EH (cell line): ENCODE measurements at regions not wholly inside any gene's neighbourhood (a gene's known extent, or its start where the extent isn't known, plus 50 kb on each side); places are given as distances from the start of the nearest gene placed in this dataset.

Experiments
- DNase-seq: peaks from one replicate; pipeline ENCODE4 v3.0.0-alpha.2; 2015; ENCODE audit warnings: low read depth

- no peak for DNase-seq
These were observed 96.8 kb upstream of the PROK2 start for GRCh38 chr3:71881732-71882131.

GRCh38 chr3:71881041-71881440 lies 96.1 kb upstream of the PROK2 start:
- DNase-seq: no peak

GRCh38 chr3:71879089-71879488 lies 94.1 kb upstream of the PROK2 start:
- DNase-seq: no peak

DNA sequence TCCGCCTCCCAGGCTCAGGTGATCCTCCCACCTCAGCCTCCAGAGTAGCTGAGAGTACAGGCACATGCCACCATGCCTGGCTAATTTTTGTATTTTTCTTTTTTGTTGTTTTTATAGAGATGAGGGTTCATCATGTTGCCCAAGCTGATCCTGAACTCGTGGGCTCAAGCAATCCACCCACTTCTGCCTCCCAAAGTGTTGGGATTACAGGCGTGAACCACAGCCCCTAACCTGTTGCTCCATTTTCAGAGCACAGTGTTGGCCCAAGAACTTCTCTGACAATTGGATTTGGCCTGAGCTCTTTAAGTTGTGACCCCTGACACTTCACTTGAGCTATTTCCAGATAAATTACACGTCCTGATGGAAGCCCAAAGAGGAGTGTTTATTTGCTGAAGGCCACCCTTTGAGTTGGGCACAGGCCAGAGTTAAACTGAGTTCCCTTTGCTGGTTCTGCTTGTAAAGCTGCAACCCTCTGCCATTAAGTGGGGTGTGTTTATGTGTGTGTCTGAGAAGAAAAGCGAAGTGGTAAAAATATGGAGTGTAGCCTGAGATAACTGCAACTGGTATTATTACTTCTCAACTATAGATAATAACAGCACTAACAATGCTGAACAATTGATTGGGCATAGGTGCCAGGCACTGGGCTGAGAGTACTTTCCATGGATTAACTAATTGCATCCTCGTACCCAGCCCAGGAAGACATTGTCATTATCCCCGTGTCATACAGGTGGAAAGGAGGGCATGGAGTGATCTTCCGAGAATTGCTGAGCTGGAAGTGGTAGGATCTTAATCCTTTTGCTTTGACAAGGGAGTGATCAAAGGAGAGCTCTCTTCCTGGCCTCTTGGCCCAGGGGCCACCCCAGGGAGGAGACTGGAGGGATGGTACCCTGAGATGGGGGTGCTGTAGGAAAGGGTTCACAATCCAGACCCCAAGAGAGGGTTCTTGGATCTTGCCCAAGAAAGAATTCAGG lies 91.5 kb upstream of the PROK2 start:
- DNase-seq: no peak

DNA sequence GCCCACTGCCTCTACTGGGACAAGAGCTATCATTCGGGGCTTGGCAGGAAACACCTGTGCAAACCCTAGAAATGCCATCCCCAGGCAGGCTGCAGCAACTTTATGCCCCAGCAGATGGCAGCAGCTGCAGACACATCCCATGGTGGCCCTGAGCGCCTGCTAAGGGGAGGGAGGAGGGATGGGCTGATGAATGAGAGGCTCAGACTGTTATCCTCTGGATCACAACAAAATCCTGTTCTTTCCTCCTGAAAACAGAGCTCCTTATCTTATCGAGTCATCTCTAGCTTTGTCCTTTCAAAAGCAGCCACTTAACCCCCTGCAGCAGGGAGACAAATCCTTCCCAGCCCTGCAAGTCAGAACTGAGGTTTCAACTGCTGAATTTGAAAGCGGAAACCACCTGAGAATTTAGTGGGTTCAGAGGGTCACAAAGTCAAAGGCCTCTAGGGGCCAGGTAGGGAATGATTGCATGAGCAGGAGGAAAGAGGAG lies 90.6 kb upstream of the PROK2 start:
- peak; percentile 69 for DNase-seq

- no peak for DNase-seq
These were observed 89.7 kb upstream of the PROK2 start for GRCh38 chr3:71874618-71875017.

DNA sequence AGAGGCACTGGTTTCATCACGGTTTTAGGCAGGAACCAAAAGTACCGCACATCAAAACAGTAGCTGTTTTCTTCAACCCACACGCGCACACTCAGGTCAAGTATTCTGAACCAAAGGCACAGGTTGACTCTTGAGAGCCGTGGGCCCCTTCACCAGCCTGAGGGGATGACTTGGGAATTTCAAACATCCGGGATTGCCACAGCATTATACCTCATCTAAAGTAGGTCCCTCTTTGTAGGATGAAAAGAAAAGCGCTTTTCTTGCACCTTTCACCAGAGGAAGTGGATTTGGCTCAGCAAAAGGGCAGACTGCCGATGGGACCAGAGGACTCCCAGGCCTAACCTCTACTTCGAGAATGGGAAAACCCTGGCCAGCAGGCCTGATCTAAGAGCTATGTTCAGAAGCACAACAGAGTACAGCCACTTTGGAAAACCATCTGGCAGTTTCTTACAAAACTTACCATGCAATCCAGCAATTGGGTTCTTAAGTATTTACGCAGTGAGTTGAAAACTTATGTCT lies 88.2 kb upstream of the PROK2 start:
- DNase-seq: no peak

DNA sequence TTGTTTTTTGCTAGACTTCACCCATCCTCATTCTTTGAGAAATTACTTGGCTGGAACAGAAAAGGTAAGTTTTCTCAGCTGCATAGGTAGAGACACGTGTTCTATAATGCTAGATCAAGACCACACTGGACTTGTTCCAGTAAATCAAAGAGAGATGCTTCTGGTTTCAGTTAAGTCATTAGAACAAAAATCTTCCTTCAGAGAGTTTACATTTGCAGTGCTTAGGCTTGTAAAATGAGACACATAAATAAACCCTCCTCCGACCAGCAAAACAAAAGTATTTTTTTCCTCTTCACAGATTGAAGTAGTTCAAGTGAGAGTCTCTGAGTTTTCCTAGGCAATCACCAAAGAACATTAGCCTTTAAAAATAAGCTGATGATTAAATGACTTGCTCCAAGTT lies 87.3 kb upstream of the PROK2 start:
- DNase-seq: peak; percentile 15

DNA sequence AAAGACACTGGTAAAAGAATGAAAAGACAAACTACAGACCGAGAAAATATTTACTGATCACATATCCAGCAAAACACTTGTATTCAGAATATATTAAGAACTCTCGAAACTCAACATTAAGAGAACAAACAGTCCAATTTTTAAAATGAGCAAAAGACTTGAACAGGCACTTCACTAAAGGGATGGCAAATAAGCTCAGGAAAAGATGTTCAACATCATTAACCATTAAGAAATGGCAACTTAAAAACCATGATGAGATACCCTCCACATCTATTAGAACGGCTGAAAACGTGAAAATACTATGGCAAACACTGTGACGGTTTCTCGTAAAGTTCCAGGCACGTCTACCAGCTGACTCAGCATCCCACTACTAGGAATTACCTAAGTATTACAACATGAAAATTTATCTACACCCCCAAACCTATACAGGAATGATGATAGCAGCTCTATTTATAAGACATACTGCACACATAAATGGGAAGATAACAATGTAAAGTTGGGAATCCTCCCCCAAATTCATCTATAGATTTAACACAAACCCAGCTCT lies 86.1 kb upstream of the PROK2 start:
- no peak for DNase-seq

GRCh38 chr3:71868876-71869275 lies 83.9 kb upstream of the PROK2 start:
- DNase-seq: no peak

GRCh38 chr3:71865727-71866126 lies 80.8 kb upstream of the PROK2 start:
- no peak for DNase-seq

DNA sequence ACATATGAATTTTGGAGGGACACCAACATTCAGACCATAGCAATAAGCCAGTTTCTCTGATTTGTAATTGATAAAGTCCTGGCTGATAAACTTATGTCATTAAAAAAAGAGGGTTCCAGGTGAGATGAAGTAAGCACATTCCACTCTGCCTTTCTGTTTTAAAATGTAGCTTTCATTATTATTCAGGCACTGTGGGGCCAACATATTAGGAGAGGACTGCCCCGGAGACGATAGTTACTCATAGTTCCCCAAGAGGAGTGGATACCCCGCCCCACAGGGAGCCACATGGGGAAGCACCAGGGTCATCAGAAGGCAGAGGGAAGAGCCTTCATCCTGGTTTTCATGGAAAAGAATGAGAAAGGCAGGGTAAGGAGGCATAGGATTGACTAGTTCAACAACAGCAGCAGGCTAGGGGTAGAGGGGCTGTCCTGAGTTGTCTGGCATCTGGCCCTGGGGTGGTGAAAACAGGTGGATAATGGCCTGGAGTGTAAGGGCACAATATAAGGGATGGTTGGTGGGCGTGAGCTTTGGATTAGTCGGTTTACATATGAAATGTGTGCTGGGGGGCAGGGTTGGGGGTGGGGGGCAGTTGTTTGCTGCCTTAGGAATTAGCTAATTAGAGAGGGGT lies 78.7 kb upstream of the PROK2 start:
- no peak for DNase-seq

GRCh38 chr3:71862371-71863140 lies 77.6 kb upstream of the PROK2 start:
- DNase-seq: no peak

DNA sequence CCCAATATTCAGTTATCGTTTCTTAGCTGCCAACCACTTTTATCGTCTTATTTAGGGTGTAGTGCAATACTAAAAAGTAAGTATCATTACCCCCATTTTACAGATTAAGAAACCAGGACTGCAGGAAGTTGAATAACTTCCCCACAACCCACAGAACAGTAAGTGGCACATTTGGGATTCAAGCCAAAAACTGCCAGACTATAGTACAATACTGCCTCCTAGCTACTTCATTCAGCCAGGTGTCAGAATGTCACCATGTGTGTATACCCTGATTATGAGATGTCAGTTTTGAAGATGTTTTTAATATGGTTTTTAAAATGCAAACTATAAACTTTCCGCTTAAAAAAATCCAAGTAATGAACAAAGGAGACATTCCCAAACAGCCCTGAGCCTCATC lies 74.2 kb upstream of the PROK2 start:
- DNase-seq: peak; percentile 7

- DNase-seq: no peak
These were observed 73.7 kb upstream of the PROK2 start for GRCh38 chr3:71858503-71859122.

DNA sequence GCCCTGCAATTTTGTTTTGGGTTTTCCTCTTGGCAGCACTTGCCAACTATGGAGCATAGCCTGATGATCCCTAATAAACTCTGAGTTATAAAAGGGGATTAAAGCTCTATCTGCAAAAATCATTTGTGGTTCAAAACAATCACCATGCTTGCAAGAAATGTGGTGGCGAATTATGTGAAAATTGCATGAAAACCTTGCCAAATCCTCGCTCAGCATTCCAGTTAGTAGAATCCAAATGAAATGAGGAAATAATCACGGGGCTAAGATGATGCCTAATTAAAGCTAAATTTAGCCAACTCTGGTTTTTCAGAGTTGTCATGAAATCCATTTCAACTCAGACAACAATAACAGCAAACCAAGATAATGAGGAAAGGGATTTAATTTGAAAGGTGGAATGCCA lies 73.0 kb upstream of the PROK2 start:
- no peak for DNase-seq

GRCh38 chr3:71854706-71855105 lies 69.8 kb upstream of the PROK2 start:
- no peak for DNase-seq

GRCh38 chr3:71854096-71854495 lies 69.1 kb upstream of the PROK2 start:
- no peak for DNase-seq

- DNase-seq: no peak
These were observed 66.9 kb upstream of the PROK2 start for GRCh38 chr3:71851878-71852277.

- no peak for DNase-seq
These were observed 65.7 kb upstream of the PROK2 start for GRCh38 chr3:71850654-71851053.

DNA sequence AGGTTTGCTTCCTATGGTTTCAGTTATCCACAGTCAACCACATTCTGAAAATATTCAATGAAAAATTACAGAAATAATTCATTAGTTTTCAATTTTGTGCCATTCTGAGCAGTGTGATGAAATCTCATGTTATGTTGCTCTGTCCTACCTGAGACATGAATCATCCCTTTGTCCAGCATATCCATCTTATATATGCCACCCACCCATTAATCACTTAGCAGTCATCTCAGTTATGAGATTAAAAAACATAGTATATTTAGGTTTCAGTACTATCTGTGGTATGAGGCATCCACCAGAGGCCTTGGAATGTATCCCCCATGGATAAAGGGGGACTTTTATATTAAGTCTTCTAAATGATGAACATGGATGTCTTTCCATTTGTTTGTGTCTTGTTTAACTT lies 64.7 kb upstream of the PROK2 start:
- DNase-seq: no peak

- DNase-seq: no peak
These were observed 62.8 kb upstream of the PROK2 start for GRCh38 chr3:71847794-71848193.
